HepG2 (cell line): ENCODE measurements at regions not wholly inside any gene's neighbourhood (a gene's known extent, or its start where the extent isn't known, plus 50 kb on each side); places are given as distances from the start of the nearest gene placed in this dataset.

Source experiments
- HES4 ChIP-seq: sonication (generic); formaldehyde crosslinking; IDR thresholded peaks from 2 replicates; pipeline ENCODE4 v1.9.0; 2021; ENCODE audit warnings: mild to moderate bottlenecking, missing genetic modification reagents, borderline replicate concordance
- HMG20A ChIP-seq: IDR thresholded peaks from 2 replicates; pipeline ENCODE4 v1.6.1; 2016; ENCODE audit warnings: borderline replicate concordance
- MAFG ChIP-seq: sonication (generic); formaldehyde crosslinking; IDR thresholded peaks from 2 replicates; pipeline ENCODE4 v1.5.1; 2020; ENCODE audit warnings: mild to moderate bottlenecking, missing genetic modification reagents
- NAIF1 ChIP-seq: sonication (generic); formaldehyde crosslinking; IDR thresholded peaks from 2 replicates; pipeline ENCODE4 v1.5.0; 2020; ENCODE audit warnings: mild to moderate bottlenecking, missing genetic modification reagents, borderline replicate concordance
- PRDM10 ChIP-seq: sonication (generic); formaldehyde crosslinking; IDR thresholded peaks from 2 replicates; pipeline ENCODE4 v1.4.0; 2020; ENCODE audit warnings: low read depth, missing genetic modification reagents
- PREB ChIP-seq: sonication (generic); formaldehyde crosslinking; IDR thresholded peaks from 2 replicates; pipeline ENCODE4 v1.4.0; 2020; ENCODE audit warnings: missing genetic modification reagents
- SKI ChIP-seq: fragments of 450-650 bp; IDR thresholded peaks from one replicate; pipeline ENCODE4 v1.6.1; 2018; ENCODE audit warnings: mild to moderate bottlenecking; ENCODE audit not compliant: partially characterized antibody
- SKIL ChIP-seq: sonication (generic); formaldehyde crosslinking; IDR thresholded peaks from 2 replicates; pipeline ENCODE4 v1.8.0; 2022; ENCODE audit warnings: missing genetic modification reagents, mild to moderate bottlenecking, moderate library complexity, borderline replicate concordance
- TBL1XR1 ChIP-seq: fragments of 150-350 bp; IDR thresholded peaks from 2 replicates; pipeline ENCODE4 v1.6.1; 2014; ENCODE audit warnings: borderline replicate concordance, low read length; ENCODE audit not compliant: partially characterized antibody
- TBP ChIP-seq: sonication (generic); formaldehyde crosslinking; IDR thresholded peaks from 2 replicates; pipeline ENCODE4 v1.5.0; 2020; ENCODE audit warnings: missing genetic modification reagents
- TP53 ChIP-seq: sonication (generic); formaldehyde crosslinking; conservative IDR thresholded peaks from 2 replicates; pipeline ENCODE4 v1.4.0; 2020; ENCODE audit warnings: missing genetic modification reagents
- U2AF2 ChIP-seq: fragments of 200-400 bp; formaldehyde crosslinking; IDR thresholded peaks from 2 replicates; pipeline ENCODE4 v1.6.1; 2017; ENCODE audit warnings: low read depth, mild to moderate bottlenecking, low read length
- ZBTB39 ChIP-seq: sonication (generic); formaldehyde crosslinking; IDR thresholded peaks from 2 replicates; pipeline ENCODE4 v1.5.0; 2020; ENCODE audit warnings: missing genetic modification reagents
- ZNF547 ChIP-seq: sonication (generic); formaldehyde crosslinking; IDR thresholded peaks from 2 replicates; pipeline ENCODE4 v1.5.1; 2020; ENCODE audit warnings: mild to moderate bottlenecking, missing genetic modification reagents
- ZNF550 ChIP-seq: sonication (generic); formaldehyde crosslinking; IDR thresholded peaks from 2 replicates; pipeline ENCODE4 v1.4.0; 2020; ENCODE audit warnings: mild to moderate bottlenecking, missing genetic modification reagents, borderline replicate concordance
- ZXDC ChIP-seq: sonication (generic); formaldehyde crosslinking; IDR thresholded peaks from 2 replicates; pipeline ENCODE4 v1.5.0; 2020; ENCODE audit warnings: mild to moderate bottlenecking, missing genetic modification reagents

GRCh38 chr20:50274570-50275430 is 84.2 kb downstream of the CEBPB start (continued):
- TF ChIP-seq SKI (peak; percentile 73), NAIF1 (CRISPR knock-in tag) (no peak), TBP (CRISPR knock-in tag) (no peak), SKIL (peak; percentile 96), HES4 (peak; percentile 93; the same call in 1 of the 2 replicates), ZXDC (CRISPR knock-in tag) (peak; percentile 71; the same call in 1 of the 2 replicates), MAFG (CRISPR knock-in tag) (no peak), U2AF2 (0 out of 2 replicates have a peak, but pooled peaks have one; percentile 24), ZNF547 (peak; percentile 90), HMG20A (CRISPR knock-in tag) (peak; percentile 90), PREB (CRISPR knock-in tag) (no peak), ZNF550 (CRISPR knock-in tag) (0 out of 2 replicates have a peak, but pooled peaks have one; percentile 85), TBL1XR1 (no peak), PRDM10 (peak; percentile 84), TP53 (CRISPR knock-in tag) (no peak), ZBTB39 (no peak)
